Neural progenitor cell (in vitro differentiated cells): ENCODE measurements at regions not wholly inside any gene's neighbourhood (a gene's known extent, or its start where the extent isn't known, plus 50 kb on each side); places are given as distances from the start of the nearest gene placed in this dataset.

Source experiments
- CTCF ChIP-seq: fragments of 200-600 bp; sonication (generic); IDR thresholded peaks from 2 replicates; pipeline ENCODE4 v1.5.1; 2017; ENCODE audit warnings: antibody characterized with exemption, mild to moderate bottlenecking
- EZH2 ChIP-seq: fragments of 200-600 bp; sonication (generic); IDR thresholded peaks from 2 replicates; pipeline ENCODE4 v1.6.1; 2017; ENCODE audit warnings: antibody characterized with exemption, mild to moderate bottlenecking, moderate library complexity

- TF ChIP-seq CTCF = no peak
- no peak for TF ChIP-seq EZH2
These were observed 211.5 kb downstream of the SUCLG1 start for GRCh38 chr2:84247532-84247931.
